ENCODE measurements at regions not wholly inside any gene's neighbourhood (a gene's known extent, or its start where the extent isn't known, plus 50 kb on each side); places are given as distances from the start of the nearest gene placed in this dataset.

DNA sequence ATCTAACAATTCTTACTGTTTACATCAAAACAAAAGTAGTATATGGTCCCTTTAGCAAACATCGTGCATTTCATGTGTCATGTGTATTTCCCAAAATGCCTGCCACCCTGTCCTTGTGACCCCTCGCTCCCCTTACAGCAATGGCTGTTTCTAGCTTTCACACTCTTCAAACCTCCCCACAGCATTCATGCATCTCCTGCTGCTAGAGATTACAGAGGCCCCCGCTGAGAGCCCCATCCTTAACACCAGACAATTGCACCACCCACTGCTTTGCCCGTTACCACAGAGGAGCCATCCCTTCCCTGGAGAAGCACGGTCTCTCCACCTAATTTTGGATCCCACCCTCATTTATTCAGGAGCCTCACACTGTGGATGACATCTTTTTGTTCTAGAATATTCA lies 149.7 kb upstream of the IRX4 start:
- intact Hi-C loops (cut with micrococcal nuclease): no loop called here

More for the DNA sequence above, 149.7 kb upstream of the IRX4 start:
- FAIRE-seq: no peak
- no peaks in the 10 kb centered on the region for H4K20me1 ChIP-seq (replicated peaks; ENCODE audit: control insufficient read depth, extremely low read depth, insufficient read depth, low read length)
- H3K27me3 ChIP-seq (ENCODE audit: control insufficient read depth in 2 of 2, insufficient read depth in 2 of 2, low read length in 2 of 2): no peaks in the 10 kb centered on the region
- H3K4me1 ChIP-seq (ENCODE audit: control insufficient read depth, extremely low read depth, insufficient read depth, low read length): no peaks in the 10 kb centered on the region
- ChIA-PET CTCF (interaction anchor here (1.0 kb wide), 1 partner anchor 269 kb away, joined by 4 read pairs; no protein-coding TSS in a partner anchor), POLR2A (no interaction called here)
- no peaks in the 10 kb centered on the region for H3K9me3 ChIP-seq (replicated peaks; ENCODE audit: control insufficient read depth, insufficient read depth, low read length)
- H3K27ac ChIP-seq (ENCODE audit: insufficient read depth, low read depth, low read length): no peak overlapping the region
- DNase-seq (ENCODE audit: low read depth, low spot score): no peak
- dilution Hi-C loops (cut with MboI; ENCODE audit: extremely low pct_ligation_motif_present, low sequenced_read_pairs): no loop called here
- no peak overlapping the region for H3K9ac ChIP-seq (replicated peaks; ENCODE audit: extremely low read depth, insufficient read depth, low read length)
- H3K9me1 ChIP-seq (replicated peaks; ENCODE audit: control insufficient read depth, extremely low read depth, insufficient read depth, low read length): no peaks in the 10 kb centered on the region
- H3K79me2 ChIP-seq (ENCODE audit: control insufficient read depth, insufficient read depth, low read length): no peaks in the 10 kb centered on the region
- H3K4me2 ChIP-seq (ENCODE audit: insufficient read depth, low read length): no peak overlapping the region
- H2AFZ ChIP-seq (ENCODE audit: low read depth, low read length): no peak overlapping the region
- H3K4me3 ChIP-seq (replicated peaks in 1 of 3; ENCODE audit: insufficient read depth in 1 of 3, low read depth in 1 of 3, low read length in 3 of 3): no peak overlapping the region
- no TSS peak for BruUV-seq (replicated peaks)
- no peak for TF ChIP-seq MYC (IDR thresholded peaks at IDR 0.05; ENCODE audit: low read depth, low read length)
- TF ChIP-seq GATA2 (IDR thresholded peaks at IDR 0.05; ENCODE audit: insufficient read depth, insufficient read length, low read depth, low read length): no peak
- TF ChIP-seq, protein P1, sequence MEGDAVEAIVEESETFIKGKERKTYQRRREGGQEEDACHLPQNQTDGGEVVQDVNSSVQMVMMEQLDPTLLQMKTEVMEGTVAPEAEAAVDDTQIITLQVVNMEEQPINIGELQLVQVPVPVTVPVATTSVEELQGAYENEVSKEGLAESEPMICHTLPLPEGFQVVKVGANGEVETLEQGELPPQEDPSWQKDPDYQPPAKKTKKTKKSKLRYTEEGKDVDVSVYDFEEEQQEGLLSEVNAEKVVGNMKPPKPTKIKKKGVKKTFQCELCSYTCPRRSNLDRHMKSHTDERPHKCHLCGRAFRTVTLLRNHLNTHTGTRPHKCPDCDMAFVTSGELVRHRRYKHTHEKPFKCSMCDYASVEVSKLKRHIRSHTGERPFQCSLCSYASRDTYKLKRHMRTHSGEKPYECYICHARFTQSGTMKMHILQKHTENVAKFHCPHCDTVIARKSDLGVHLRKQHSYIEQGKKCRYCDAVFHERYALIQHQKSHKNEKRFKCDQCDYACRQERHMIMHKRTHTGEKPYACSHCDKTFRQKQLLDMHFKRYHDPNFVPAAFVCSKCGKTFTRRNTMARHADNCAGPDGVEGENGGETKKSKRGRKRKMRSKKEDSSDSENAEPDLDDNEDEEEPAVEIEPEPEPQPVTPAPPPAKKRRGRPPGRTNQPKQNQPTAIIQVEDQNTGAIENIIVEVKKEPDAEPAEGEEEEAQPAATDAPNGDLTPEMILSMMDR (IDR thresholded peaks at IDR 0.05; ENCODE audit: extremely low read depth in 1 of 2, insufficient read depth in 1 of 2, low read depth in 1 of 2, low read length in 2 of 2): no peak
- TF ChIP-seq EZH2 (IDR thresholded peaks at IDR 0.05; ENCODE audit: borderline replicate concordance, low read depth, low read length, severe bottlenecking): no peak
- TF ChIP-seq POLR2AphosphoS5 (IDR thresholded peaks at IDR 0.05; ENCODE audit: insufficient read depth, low read depth, low read length): no peak
- TF ChIP-seq, protein P2, sequence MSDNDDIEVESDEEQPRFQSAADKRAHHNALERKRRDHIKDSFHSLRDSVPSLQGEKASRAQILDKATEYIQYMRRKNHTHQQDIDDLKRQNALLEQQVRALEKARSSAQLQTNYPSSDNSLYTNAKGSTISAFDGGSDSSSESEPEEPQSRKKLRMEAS (IDR thresholded peaks at IDR 0.05; ENCODE audit: insufficient read depth, insufficient read length): no peak
- no peak for TF ChIP-seq FOS (IDR thresholded peaks at IDR 0.05; ENCODE audit: borderline replicate concordance, insufficient read depth, low read length)
- TF ChIP-seq JUN (IDR thresholded peaks at IDR 0.05; ENCODE audit: borderline replicate concordance, insufficient read depth, insufficient read length, low read depth): no peak
- TF ChIP-seq POLR2A (IDR thresholded peaks at IDR 0.05; ENCODE audit: low read depth, low read length): no peak
- H3K36me3 ChIP-seq (ENCODE audit: control insufficient read depth in 2 of 2, extremely low read depth in 1 of 2, insufficient read depth in 2 of 2, low read length in 2 of 2): no peaks in the 10 kb centered on the region

All from endothelial cell of umbilical vein (primary cell).